GM21529 (cell line): ENCODE measurements at regions not wholly inside any gene's neighbourhood (a gene's known extent, or its start where the extent isn't known, plus 50 kb on each side); places are given as distances from the start of the nearest gene placed in this dataset.
"Not testable (repeated sequence)": the region's sequence is repeated elsewhere in the genome, so short reads cannot be mapped to it uniquely, and the experiment has no call there.

Experiments used
- ATAC-seq: cut with Tn5 transposase; IDR thresholded peaks from one replicate; pipeline ENCODE4 v1.9.1; 2021; ENCODE audit not compliant: unreplicated experiment

DNA sequence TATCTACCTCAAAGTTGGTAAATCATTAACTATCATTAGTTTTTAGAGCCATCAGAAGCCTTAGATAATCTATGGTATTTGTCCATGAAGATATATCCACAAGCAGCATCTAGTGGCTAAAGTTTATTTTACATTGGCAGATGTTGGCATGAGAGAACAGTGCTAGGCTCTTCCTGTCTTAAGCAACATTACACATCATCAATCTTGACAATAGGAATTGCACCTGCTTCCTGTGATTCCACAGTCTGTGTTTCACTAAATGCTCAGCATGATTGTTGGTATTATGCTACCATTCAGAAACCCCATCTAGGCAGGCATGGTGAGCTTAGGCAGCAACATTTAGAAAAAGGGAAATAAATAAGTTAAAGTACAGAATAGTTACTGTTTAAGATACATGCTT is 246.6 kb downstream of the SLCO4C1 start:
- ATAC-seq: no peak

GRCh38 chr5:102048940-102049339 is 247.1 kb downstream of the SLCO4C1 start:
- ATAC-seq: no peak

DNA sequence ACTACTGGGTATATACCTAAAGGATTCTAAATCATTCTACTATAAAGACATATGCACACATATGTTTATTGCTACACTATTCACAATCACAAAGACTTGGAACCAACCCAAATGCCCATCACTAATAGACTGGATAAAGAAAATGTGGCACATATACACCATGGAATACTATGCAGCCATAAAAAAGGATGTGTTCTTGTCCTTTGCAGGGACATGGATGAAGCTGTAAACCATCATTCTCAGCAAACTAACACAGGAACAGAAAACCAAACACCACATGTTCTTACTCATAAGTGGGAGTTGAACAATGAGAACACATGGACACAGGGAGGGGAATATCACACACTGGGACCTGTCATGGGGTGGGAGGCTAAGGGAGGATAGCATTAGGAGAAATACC is 249.0 kb downstream of the SLCO4C1 start:
- not testable (repeated sequence) for ATAC-seq

- no peak for ATAC-seq
Observed at GRCh38 chr5:102040326-102040725, 255.8 kb downstream of the SLCO4C1 start.

GRCh38 chr5:102036927-102037326 is 259.2 kb downstream of the SLCO4C1 start:
- ATAC-seq: no peak

DNA sequence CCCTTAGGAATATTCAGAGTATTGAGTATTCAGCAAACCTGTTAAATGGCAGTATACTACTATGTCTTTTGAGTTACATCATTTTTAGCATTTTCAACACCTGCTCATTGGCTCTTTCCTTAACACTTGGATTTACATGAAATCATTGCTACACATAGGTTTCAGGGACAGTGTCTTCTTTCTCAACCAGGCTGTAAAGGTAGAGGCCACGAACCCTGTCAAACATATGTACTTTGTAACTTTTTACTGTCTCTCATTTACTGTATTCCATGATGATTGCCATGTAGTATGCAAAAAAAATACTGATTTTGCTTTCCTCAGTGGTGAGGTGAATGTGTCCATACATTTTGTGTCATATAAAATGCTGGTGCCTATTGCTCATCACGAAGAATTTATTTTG is 264.4 kb downstream of the SLCO4C1 start:
- no peak for ATAC-seq

DNA sequence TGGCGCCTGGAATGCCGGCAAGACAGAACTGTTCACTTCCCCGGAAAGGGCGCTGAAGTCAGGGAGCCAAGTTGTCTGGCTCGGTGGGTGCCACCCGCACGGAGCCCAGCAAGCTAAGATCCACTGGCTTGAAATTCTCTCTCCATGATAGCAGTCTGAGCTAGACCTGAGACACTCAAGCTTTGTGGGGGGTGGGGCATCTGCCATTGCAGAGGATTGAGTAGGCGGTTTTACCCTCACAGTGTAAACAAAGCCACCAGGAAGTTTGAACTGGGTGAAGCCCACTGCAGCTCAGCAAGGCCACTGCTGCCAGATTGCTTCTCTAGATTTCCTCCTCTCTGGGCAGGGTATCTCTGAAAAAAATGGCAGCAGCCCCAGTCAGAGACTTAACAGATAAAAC is 277.4 kb downstream of the SLCO4C1 start:
- ATAC-seq: no peak

GRCh38 chr5:102018279-102018678 is 277.8 kb downstream of the SLCO4C1 start:
- ATAC-seq: no peak

DNA sequence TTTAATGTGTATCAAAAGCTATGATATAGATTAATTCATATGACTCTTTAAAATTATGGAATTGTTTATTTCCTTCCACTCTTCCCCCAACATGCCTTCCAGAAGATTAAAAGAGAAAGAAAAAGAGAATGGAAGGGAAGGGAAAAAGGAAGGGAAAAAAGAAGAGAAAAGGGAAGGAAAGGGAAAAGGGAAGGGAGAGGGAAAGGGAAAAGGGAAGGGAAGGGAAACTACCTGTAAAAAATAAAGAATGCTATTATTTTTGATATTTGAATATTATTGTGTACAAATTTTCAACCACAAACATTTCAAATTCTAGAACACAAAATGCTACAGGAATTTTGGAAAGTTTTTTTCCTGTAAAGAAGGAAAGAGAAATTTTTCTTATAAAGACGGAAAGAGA is 281.7 kb downstream of the SLCO4C1 start:
- ATAC-seq: no peak

- no peak for ATAC-seq
Observed at GRCh38 chr5:102010644-102011043, 285.4 kb downstream of the SLCO4C1 start.

DNA sequence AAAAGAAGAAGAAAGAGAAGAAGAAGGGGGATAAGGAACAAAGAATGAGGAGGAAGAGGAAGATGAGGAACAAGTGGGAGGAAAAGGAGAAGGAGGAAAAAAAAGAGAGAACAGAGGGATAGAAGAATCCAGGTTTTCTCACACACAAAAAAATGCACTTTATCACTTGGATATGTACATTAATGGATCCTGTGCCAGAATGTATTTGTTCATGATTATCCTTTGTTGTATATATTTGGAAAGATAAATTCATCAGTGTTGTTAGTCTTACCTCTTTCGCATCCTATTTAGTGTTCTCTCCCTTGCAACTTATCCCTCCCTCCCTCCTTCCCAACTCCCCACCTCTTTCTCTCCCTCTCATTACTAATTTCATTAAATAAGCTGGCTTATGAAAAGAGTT is 298.8 kb downstream of the SLCO4C1 start:
- ATAC-seq: no peak

DNA sequence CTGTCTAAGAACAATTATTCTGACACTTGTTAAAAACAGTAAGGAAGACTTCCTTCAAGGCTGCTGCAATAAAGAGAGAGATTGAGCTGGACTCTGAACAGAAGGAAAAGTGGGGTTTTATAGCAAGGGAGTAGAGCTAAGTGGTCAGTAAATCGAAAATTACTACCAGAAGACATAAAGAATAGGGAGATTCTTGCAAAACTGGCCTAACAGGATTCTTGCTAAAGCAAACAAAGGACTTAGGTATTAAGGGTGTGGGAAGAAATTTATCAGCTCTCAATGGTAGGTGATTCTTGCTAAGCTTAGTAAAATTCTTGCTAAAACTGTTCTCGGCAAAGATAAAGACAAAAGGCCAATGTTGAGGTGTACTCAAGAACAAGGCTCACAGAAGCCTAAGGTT is 300.5 kb downstream of the SLCO4C1 start:
- no peak for ATAC-seq

GRCh38 chr5:101991486-101991885 is 304.6 kb downstream of the SLCO4C1 start:
- no peak for ATAC-seq

DNA sequence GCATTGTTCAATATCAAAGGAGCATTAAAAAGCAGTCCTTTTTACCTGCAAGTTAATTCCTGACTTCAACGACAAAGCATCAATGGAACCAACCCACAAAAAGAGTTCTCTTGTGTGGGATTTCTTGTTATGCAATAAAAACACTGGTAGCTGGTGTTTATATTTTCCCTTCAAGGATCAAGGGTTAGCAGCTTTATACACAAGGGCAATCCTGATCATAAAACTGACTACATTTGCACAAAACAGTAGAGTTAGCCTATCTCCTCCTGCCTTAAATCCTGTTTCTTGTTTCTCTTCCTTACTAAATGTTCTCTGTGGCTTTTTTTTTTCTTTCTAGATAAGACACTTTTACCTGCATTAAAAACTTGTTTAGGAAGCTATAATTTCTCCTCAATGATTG is 306.4 kb downstream of the SLCO4C1 start:
- ATAC-seq: no peak

DNA sequence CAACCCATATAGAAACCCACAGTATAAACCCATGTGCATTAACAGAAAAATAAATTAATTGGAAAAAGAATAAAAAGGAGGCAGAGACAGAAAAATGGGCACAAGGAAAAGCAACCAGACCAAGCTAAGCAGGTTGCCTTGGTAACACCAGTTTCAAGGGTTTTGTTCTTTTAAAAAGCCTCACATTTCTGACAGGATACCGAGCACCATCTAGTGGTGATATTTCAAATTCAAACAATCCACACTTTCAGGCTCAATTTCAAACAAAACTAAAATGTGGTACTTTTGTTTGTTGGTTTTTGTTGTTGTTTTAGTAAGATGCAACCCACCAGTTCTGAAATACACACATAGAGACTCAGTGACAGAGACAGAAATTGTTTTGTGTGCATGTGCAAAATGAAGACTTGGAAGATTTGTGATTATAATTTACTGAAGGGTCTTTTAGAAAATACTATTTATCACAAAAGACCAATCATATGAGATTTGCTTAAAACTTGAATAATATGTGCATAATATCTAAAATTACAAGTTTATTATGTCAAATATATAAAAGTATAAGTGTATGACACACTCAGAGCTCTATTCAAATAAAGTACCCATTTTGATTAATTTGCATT is 318.2 kb downstream of the SLCO4C1 start:
- ATAC-seq: peak; percentile 96

DNA sequence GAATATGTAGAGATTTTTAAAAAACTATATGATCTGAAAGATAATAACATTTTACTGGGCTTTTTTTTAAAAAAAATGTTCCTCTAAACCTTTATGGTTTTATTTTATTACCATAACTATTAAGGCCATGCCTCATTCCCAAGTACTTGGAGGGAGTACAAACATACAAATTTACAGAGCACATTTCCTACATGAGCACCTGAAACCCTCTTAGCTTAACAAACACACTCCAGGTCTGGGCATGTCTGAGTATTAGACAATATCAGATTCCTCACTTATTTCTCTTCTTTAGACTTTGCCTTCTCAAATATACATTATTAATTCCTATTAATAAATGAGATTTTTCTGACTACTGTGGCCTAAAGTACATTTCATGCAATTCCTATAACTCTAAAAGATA is 319.2 kb downstream of the SLCO4C1 start:
- ATAC-seq: no peak

- ATAC-seq: no peak
Observed at GRCh38 chr5:101969742-101970141, 326.3 kb downstream of the SLCO4C1 start.

DNA sequence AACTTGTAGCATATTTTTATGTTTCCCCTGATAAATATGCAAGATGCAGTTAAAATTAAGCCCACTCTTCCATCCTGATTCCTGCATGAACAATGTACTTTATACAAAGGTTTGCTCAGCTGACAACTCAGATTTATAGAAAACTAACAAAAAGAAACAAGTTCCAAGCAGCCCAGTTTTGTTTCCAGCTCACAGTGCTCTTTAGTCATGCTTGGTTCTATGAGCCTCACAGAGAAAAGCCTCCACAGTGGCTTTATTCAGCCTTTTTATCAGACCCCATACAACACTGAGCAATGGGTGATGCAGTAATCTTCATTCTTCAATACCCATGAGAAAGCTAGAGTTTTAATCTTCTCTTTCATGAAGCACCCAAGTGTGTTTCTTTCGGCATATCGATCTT is 329.6 kb downstream of the SLCO4C1 start:
- no peak for ATAC-seq

DNA sequence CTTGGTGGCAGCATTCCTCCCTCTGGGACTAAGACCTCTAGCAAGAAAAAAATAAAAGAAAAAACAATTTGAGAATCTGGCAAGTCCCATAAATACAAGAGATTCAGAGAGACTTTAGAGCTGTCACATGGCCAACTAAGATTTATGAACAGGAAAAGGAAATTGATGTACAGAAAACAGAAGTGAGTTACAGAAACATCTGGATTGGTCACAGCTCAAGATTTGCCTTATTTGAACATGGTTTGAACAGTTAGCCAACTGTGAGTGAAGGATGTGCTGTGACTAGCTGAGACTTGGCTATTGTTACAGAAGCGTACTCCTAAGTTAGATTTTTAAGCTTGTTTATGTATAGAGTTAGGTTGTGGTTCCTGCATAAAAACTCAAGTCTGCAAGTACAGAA is 340.2 kb downstream of the SLCO4C1 start:
- no peak for ATAC-seq

DNA sequence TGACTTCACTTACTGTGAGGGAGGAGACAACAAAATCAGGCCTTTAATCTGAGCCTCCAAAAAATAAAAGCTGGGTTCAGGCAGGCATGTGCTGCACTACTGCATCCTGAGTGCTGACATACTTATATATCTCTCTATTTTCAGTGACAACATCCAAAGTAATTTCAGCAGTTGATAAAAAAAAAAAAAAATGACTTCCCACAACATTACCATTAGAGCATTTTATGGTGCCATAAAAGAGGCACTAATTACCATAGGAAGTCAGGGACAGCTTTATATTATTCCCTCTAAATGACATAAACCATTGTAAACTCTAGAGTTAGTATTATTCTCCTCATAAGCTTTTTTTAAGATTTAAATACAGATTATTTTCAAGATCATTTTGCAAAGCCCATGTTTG is 346.1 kb downstream of the SLCO4C1 start:
- ATAC-seq: no peak

DNA sequence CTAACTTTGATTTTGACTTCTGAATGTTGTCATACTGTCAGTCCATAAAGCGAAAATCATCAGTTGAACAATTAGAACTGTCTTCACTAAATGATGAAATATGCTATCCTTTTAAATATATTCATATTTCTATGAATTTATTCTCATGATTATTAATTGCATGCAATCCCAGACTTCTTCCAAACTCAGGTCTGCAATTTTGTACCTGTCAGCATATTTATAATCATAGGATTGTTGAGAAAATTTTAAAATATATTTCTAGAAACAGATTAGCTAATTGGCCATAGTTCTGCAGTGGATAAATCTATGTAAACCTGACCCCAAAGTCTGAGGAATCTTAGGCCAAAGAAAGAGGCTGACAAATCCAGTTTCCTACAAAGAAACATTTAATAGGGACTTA is 347.5 kb downstream of the SLCO4C1 start:
- no peak for ATAC-seq

DNA sequence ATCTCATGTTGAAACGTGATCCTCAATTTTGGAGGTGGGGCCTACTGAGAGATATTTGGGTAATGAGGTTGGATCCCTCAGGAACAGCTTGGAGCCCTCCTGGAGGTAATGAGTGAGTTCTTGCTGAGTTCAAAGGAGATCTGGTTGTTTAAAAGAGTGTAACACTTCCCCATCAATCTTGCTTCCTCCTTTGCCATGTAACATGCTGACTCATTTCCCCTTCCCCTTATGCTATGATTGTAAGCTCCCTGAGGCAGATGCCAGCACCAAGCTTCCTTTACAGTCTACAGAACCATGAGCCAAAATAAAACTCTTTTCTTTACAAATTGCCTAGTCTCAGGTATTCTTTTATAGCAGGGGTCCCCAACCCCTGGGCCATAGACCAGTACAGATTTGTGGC is 352.3 kb downstream of the SLCO4C1 start:
- ATAC-seq: no peak

DNA sequence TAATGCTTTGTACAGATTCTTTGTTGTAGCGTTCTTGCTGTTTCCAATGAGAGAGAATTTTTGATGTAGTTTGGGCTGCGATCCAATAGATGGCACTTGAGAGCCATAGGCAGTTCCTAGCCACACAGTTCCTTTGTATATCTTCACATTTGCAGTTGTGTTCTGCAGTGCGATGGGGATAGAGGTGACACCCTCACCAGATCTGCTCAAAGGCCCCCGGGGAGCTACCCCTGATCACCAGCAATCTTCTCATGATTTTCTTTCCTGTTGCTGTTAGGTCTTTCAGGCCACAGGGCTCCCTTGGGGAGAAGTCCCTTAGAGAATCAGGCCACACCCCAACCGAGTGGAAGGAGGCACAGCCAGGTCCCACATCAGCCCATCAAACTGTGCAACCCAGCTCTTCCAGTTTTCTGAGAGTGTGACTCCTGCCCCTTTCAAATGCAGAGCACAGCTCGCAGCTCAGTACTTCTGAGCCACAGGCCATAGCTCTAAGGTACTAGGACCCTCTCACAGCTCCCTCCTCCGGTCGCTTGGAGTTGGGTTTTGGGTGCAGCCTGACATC is 353.7 kb downstream of the SLCO4C1 start:
- ATAC-seq: peak; percentile 86
